K562 (cell line): ENCODE measurements at regions not wholly inside any gene's neighbourhood (a gene's known extent, or its start where the extent isn't known, plus 50 kb on each side); places are given as distances from the start of the nearest gene placed in this dataset.

ENCODE experiments used
- ATAC-seq: fragments of 200-7000 bp; cut with Tn5 transposase; 3 replicates; pipeline ENCODE4 v1.9.1; 2020; ENCODE audit warnings: moderate library complexity
- BruUV-seq: library from RNA; stranded (reverse); fragments of 400-500 nt; replicated peaks from 2 replicates; lab custom pipeline; 2021; lab: Mats Ljungman, UMichigan
- CTCF ChIA-PET: fragments of 300-600 bp; formaldehyde crosslinking; extraction: SDS; loops from one replicate; lab custom pipeline; 2021; ENCODE audit warnings: low intra/inter-chr PET ratio; lab: Yijun Ruan, JAX
- POLR2A ChIA-PET: fragments of 300-600, 350-650 bp; sonication (Branson Sonifier 250); formaldehyde crosslinking; extraction: SDS; loops from one replicate; lab custom pipeline; 2021; ENCODE audit warnings: antibody characterized with exemption, inconsistent platforms; lab: Yijun Ruan, JAX
- DNase-seq, 4 experiments: peaks; one replicate each; pipeline versions ENCODE4 v3.0.0 to v3.0.0-alpha.2; 2011 to 2018; ENCODE audit warnings: low spot score in 3 of 4, mixed read lengths in 3 of 4; ENCODE audit errors: extremely low read depth in 1 of 4
- FAIRE-seq: peaks from 2 replicates; lab custom pipeline; 2011; peaks lifted over from hg19 to GRCh38; lab: Jason Lieb, UNC
- H2AFZ ChIP-seq: 2 replicates; pipeline ENCODE4 v1.6.0; 2011; ENCODE audit warnings: low read depth, low read length, control low read depth, inconsistent platforms
- H3K27ac ChIP-seq: fragments of 200-600 bp; 3 replicates; pipeline ENCODE4 v1.8.0; 2011; ENCODE audit warnings: low read depth, mild to moderate bottlenecking, control low read depth, inconsistent platforms, low read length, moderate library complexity, mixed read lengths; ENCODE audit errors: extremely low read depth
- H3K27me3 ChIP-seq, 2 experiments: fragments of 300-600 bp in 1 of 2; 2 replicates in 1 of 2; 3 replicates in 1 of 2; pipeline versions ENCODE4 v1.6.0 to v1.8.0; 2011; ENCODE audit warnings: inconsistent platforms in 2 of 2, low read length in 2 of 2, mild to moderate bottlenecking in 1 of 2, mixed read lengths in 1 of 2, moderate library complexity in 1 of 2; ENCODE audit not compliant: control insufficient read depth in 2 of 2, insufficient read depth in 2 of 2
- H3K36me3 ChIP-seq: fragments of 300-600 bp; 3 replicates; pipeline ENCODE4 v1.8.0; 2011; ENCODE audit warnings: mild to moderate bottlenecking, low read length, inconsistent platforms; ENCODE audit not compliant: control insufficient read depth, insufficient read depth
- H3K4me1 ChIP-seq, 2 experiments: fragments of 200-600 bp in 1 of 2; replicated peaks in 1 of 2; 2 replicates in 1 of 2; 3 replicates in 1 of 2; pipeline versions ENCODE4 v1.5.1 to v1.8.0; 2011; ENCODE audit warnings: inconsistent platforms in 2 of 2, low read length in 2 of 2, mild to moderate bottlenecking in 1 of 2, mixed read lengths in 1 of 2, moderate library complexity in 1 of 2; ENCODE audit not compliant: control insufficient read depth in 2 of 2, insufficient read depth in 2 of 2
- H3K4me2 ChIP-seq: 2 replicates; pipeline ENCODE4 v1.6.1; 2011; ENCODE audit warnings: low read length, control low read depth, inconsistent platforms, mixed read lengths; ENCODE audit not compliant: insufficient read depth
- H3K4me3 ChIP-seq: fragments of 200-600 bp; sonication (generic), shearing (Covaris generic); 2 replicates; pipeline ENCODE4 v1.5.1; 2016; ENCODE audit warnings: control low read depth, inconsistent platforms
- H3K79me2 ChIP-seq: fragments of 200-600 bp; 3 replicates; pipeline ENCODE4 v1.8.0; 2011; ENCODE audit warnings: low read length, inconsistent platforms; ENCODE audit not compliant: control insufficient read depth, insufficient read depth
- H3K9ac ChIP-seq, 2 experiments: 2 replicates each; pipeline versions ENCODE4 v1.6.0 to v1.6.1; 2011; ENCODE audit warnings: low read depth in 2 of 2, low read length in 2 of 2, control low read depth in 1 of 2, inconsistent platforms in 1 of 2, mild to moderate bottlenecking in 1 of 2, mixed read lengths in 1 of 2; ENCODE audit not compliant: insufficient read depth in 1 of 2
- H3K9me1 ChIP-seq: one replicate; pipeline ENCODE4 v1.6.0; 2011; ENCODE audit warnings: inconsistent platforms, mild to moderate bottlenecking, low read length, moderate library complexity; ENCODE audit not compliant: control insufficient read depth, insufficient read depth
- H3K9me3 ChIP-seq: replicated peaks from 2 replicates; pipeline ENCODE4 v1.5.1; 2011; ENCODE audit warnings: low read depth, low read length, inconsistent platforms; ENCODE audit not compliant: control insufficient read depth, insufficient read depth
- H4K20me1 ChIP-seq: replicated peaks from 2 replicates; pipeline ENCODE4 v1.6.1; 2011; ENCODE audit warnings: low read length, inconsistent platforms, mixed read lengths; ENCODE audit not compliant: control insufficient read depth, insufficient read depth
- ETS1 ChIP-seq: conservative IDR thresholded peaks from 2 replicates; pipeline ENCODE4 v1.6.1; 2011; ENCODE audit warnings: low read depth, mild to moderate bottlenecking, low read length; ENCODE audit not compliant: control insufficient read depth
- MBD2 ChIP-seq: sonication (generic); IDR thresholded peaks from 2 replicates; pipeline ENCODE4 v1.6.1; 2016; ENCODE audit warnings: low read depth, borderline replicate concordance
- MNT ChIP-seq, 2 experiments: fragments of 450-650 bp; conservative IDR thresholded peaks; 2 replicates each; pipeline ENCODE4 v1.6.1; 2017; ENCODE audit warnings: mild to moderate bottlenecking in 2 of 2, moderate library complexity in 2 of 2
- NEUROD1 ChIP-seq: fragments of 150-350 bp; IDR thresholded peaks from 2 replicates; pipeline ENCODE4 v1.6.1; 2014; ENCODE audit warnings: borderline replicate concordance, low read length, low read depth; ENCODE audit not compliant: partially characterized antibody
- PHF20 ChIP-seq: fragments of 450-650 bp; IDR thresholded peaks from 2 replicates; pipeline ENCODE4 v1.6.1; 2018; ENCODE audit not compliant: partially characterized antibody
- RREB1 ChIP-seq: fragments of 250-450 bp; sonication (Bioruptor Pico); IDR thresholded peaks from 2 replicates; pipeline ENCODE4 v1.4.0; 2020
- SIN3B ChIP-seq: fragments of 450-650 bp; IDR thresholded peaks from 2 replicates; pipeline ENCODE4 v1.6.1; 2017; ENCODE audit warnings: low read depth, mild to moderate bottlenecking, moderate library complexity
- SMARCB1 ChIP-seq: IDR thresholded peaks from 2 replicates; pipeline ENCODE4 v1.6.1; 2011; ENCODE audit warnings: improper control_type of control experiment, low read depth; ENCODE audit not compliant: insufficient read length
- TCF7L2 ChIP-seq: fragments of 150-350 bp; IDR thresholded peaks from 2 replicates; pipeline ENCODE4 v1.6.1; 2016; ENCODE audit warnings: low read depth, mild to moderate bottlenecking, low read length, moderate library complexity
- THAP7 ChIP-seq: fragments of 250-450 bp; sonication (Bioruptor Pico); IDR thresholded peaks from 2 replicates; pipeline ENCODE4 v1.5.0; 2021
- ZBTB33 ChIP-seq: sonication (generic); formaldehyde crosslinking; IDR thresholded peaks from 2 replicates; pipeline ENCODE4 v1.8.1; 2023; ENCODE audit warnings: mild to moderate bottlenecking, missing genetic modification reagents
- WGBS: fragments of 100-300 bp; shearing (Covaris generic); methylation state at CpG from one replicate; pipeline ENCODE4 v1.1.6; 2016; ENCODE audit warnings: low coverage, mixed read lengths; ENCODE audit not compliant: insufficient coverage; ENCODE audit errors: missing lambda C conversion rate; 5-methylcytosine and 5-hydroxymethylcytosine counted together
- in situ Hi-C: fragments of 300-500 bp; cut with MboI; formaldehyde crosslinking; loops from 4 replicates; pipeline ENCODE4 v1.15.0; 2018; ENCODE audit warnings: inconsistent platforms, mixed read lengths
- intact Hi-C: fragments of 100-400 bp; cut with micrococcal nuclease; formaldehyde crosslinking; loops from 2 replicates; pipeline ENCODE4 v1.14.2; 2022

- Histone ChIP-seq H3K36me3 (no peaks in the 10 kb centered on the region), H3K4me1 (no peaks in the 10 kb centered on the region), H3K4me3 (no peak overlapping the region), H3K9me3 (no peaks in the 10 kb centered on the region), H4K20me1 (no peaks in the 10 kb centered on the region), H3K27ac (no peak overlapping the region), H2AFZ (no peak overlapping the region), H3K9ac (no peak overlapping the region), H3K4me2 (no peak overlapping the region), H3K27me3 (no peaks in the 10 kb centered on the region), H3K9me1 (no peaks in the 10 kb centered on the region), H3K79me2 (no peaks in the 10 kb centered on the region)
- ChIA-PET CTCF (no interaction called here), POLR2A (no interaction called here)
- in situ Hi-C loops, result no loop called here
- WGBS, result 0% methylated on average over 1 of the region's 1 CpG
- intact Hi-C loops, result no loop called here
- no peak for DNase-seq
- no peak for FAIRE-seq
- no peak for ATAC-seq
- no TSS peak for BruUV-seq
- TF ChIP-seq ETS1 (no peak), ZBTB33 (CRISPR knock-in tag) (no peak), TCF7L2 (no peak), SIN3B (no peak), THAP7 (CRISPR knock-in tag) (no peak), PHF20 (no peak), SMARCB1 (no peak), MNT (conservative IDR thresholded peaks at IDR 0.05) (no peak), NEUROD1 (no peak), MBD2 (no peak), RREB1 (CRISPR knock-in tag) (no peak)
Measured at GRCh38 chr12:88834226-88834625, 254.0 kb upstream of the KITLG start.
